ENCODE measurements at regions not wholly inside any gene's neighbourhood (a gene's known extent, or its start where the extent isn't known, plus 50 kb on each side); places are given as distances from the start of the nearest gene placed in this dataset.

DNA sequence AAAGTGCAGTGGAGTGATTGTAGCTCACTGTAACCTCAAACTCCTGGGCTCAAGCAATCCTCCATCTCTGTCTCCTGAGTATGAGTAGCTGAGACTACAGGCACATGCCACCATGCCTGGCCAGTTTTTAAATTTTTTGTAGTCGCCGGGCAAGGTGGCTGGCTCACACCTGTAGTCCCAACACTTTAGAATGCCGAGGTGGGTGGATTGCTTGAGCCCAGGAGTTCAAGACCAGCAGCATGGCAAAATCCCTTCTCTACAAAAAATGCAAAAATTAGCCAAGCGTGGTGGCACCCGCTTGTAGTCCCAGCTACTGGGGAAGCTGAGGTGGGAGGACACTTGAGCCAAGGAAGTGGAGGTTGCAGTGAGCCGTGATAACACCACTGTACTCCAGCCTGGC lies 219.5 kb downstream of the KLHL28 start:
- TF ChIP-seq, protein P1, sequence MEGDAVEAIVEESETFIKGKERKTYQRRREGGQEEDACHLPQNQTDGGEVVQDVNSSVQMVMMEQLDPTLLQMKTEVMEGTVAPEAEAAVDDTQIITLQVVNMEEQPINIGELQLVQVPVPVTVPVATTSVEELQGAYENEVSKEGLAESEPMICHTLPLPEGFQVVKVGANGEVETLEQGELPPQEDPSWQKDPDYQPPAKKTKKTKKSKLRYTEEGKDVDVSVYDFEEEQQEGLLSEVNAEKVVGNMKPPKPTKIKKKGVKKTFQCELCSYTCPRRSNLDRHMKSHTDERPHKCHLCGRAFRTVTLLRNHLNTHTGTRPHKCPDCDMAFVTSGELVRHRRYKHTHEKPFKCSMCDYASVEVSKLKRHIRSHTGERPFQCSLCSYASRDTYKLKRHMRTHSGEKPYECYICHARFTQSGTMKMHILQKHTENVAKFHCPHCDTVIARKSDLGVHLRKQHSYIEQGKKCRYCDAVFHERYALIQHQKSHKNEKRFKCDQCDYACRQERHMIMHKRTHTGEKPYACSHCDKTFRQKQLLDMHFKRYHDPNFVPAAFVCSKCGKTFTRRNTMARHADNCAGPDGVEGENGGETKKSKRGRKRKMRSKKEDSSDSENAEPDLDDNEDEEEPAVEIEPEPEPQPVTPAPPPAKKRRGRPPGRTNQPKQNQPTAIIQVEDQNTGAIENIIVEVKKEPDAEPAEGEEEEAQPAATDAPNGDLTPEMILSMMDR (IDR thresholded peaks at IDR 0.05; ENCODE audit: insufficient read depth, low read length): no peak
- no peak for TF ChIP-seq GABPA (IDR thresholded peaks at IDR 0.05; ENCODE audit: low read depth)

Data from HL-60 (cell line).